HepG2 (cell line): ENCODE measurements at regions not wholly inside any gene's neighbourhood (a gene's known extent, or its start where the extent isn't known, plus 50 kb on each side); places are given as distances from the start of the nearest gene placed in this dataset.

Experiments
- ATAC-seq: fragments of 200-7000 bp; cut with Tn5 transposase; 3 replicates; pipeline ENCODE4 v1.9.1; 2020; ENCODE audit warnings: mild to moderate bottlenecking, moderate library complexity
- BruUV-seq: library from RNA; stranded (reverse); fragments of 400-500 nt; replicated peaks from 2 replicates; lab custom pipeline; 2021; lab: Mats Ljungman, UMichigan
- CTCF ChIA-PET: fragments of 300-600 bp; formaldehyde crosslinking; extraction: SDS; loops from one replicate; lab custom pipeline; 2021; ENCODE audit warnings: low total read pairs, inconsistent platforms, low intra/inter-chr PET ratio; lab: Yijun Ruan, JAX
- POLR2A ChIA-PET: fragments of 350-600 bp; sonication (Branson Sonifier 250); formaldehyde crosslinking; loops from one replicate; lab custom pipeline; 2020; ENCODE audit warnings: antibody characterized with exemption, inconsistent platforms; lab: Yijun Ruan, JAX
- DNase-seq: peaks from one replicate; pipeline ENCODE4 v3.0.0-alpha.2; 2015; ENCODE audit warnings: low spot score
- FAIRE-seq: peaks from 3 replicates; lab custom pipeline; 2011; peaks lifted over from hg19 to GRCh38; lab: Jason Lieb, UNC
- H2AFZ ChIP-seq: one replicate; pipeline ENCODE4 v1.6.1; 2011; ENCODE audit warnings: low read length, inconsistent platforms
- H3K27ac ChIP-seq: fragments of 300-600 bp; 3 replicates; pipeline ENCODE4 v1.8.0; 2011; ENCODE audit warnings: mixed run types, mild to moderate bottlenecking, mixed read lengths, low read length, inconsistent platforms; ENCODE audit not compliant: insufficient read depth; ENCODE audit errors: extremely low read length
- H3K27me3 ChIP-seq, 2 experiments: fragments of 200-600 bp in 1 of 2; 2 replicates in 1 of 2; 3 replicates in 1 of 2; pipeline versions ENCODE4 v1.6.0 to v1.8.0; 2011; ENCODE audit warnings: low read length in 2 of 2, mild to moderate bottlenecking in 2 of 2, moderate library complexity in 2 of 2, inconsistent platforms in 1 of 2; ENCODE audit not compliant: insufficient read depth in 2 of 2, control insufficient read depth in 1 of 2
- H3K36me3 ChIP-seq, 2 experiments: fragments of 200-600 bp in 1 of 2; replicated peaks in 1 of 2; 2 replicates in 1 of 2; 3 replicates in 1 of 2; pipeline versions ENCODE4 v1.5.1 to v1.8.0; 2011; ENCODE audit warnings: low read length in 2 of 2, inconsistent platforms in 1 of 2; ENCODE audit not compliant: insufficient read depth in 2 of 2, control insufficient read depth in 1 of 2
- H3K4me1 ChIP-seq: 2 replicates; pipeline ENCODE4 v1.5.1; 2012; ENCODE audit warnings: low read length, inconsistent platforms; ENCODE audit not compliant: insufficient read depth
- H3K4me2 ChIP-seq: 2 replicates; pipeline ENCODE4 v1.6.0; 2011; ENCODE audit warnings: low read depth, low read length, inconsistent platforms
- H3K4me3 ChIP-seq, 3 experiments: fragments of 200-600 bp in 1 of 3; sonication (generic), shearing (Covaris generic) in 1 of 3; replicated peaks in 1 of 3; 2 replicates each; pipeline ENCODE4 v1.5.1; 2011 to 2016; ENCODE audit warnings: low read length in 3 of 3, inconsistent platforms in 2 of 3, low read depth in 2 of 3, mild to moderate bottlenecking in 2 of 3, control low read depth in 1 of 3, mixed read lengths in 1 of 3; ENCODE audit not compliant: insufficient read depth in 1 of 3
- H3K79me2 ChIP-seq: one replicate; pipeline ENCODE4 v1.6.1; 2011; ENCODE audit warnings: low read length, inconsistent platforms; ENCODE audit not compliant: insufficient read depth
- H3K9ac ChIP-seq: 2 replicates; pipeline ENCODE4 v1.6.0; 2011; ENCODE audit warnings: mild to moderate bottlenecking, low read depth, low read length, inconsistent platforms; ENCODE audit not compliant: insufficient read depth
- H3K9me3 ChIP-seq: 2 replicates; pipeline ENCODE4 v1.5.1; 2012; ENCODE audit warnings: mild to moderate bottlenecking, low read length
- H4K20me1 ChIP-seq: 2 replicates; pipeline ENCODE4 v1.6.0; 2011; ENCODE audit warnings: inconsistent platforms, mild to moderate bottlenecking, low read length, moderate library complexity; ENCODE audit not compliant: insufficient read depth
- ATRX ChIP-seq: sonication (generic); formaldehyde crosslinking; IDR thresholded peaks from 2 replicates; pipeline ENCODE4 v1.4.0; 2020; ENCODE audit warnings: missing genetic modification reagents, borderline replicate concordance
- BRF2 ChIP-seq: sonication (generic); formaldehyde crosslinking; IDR thresholded peaks from 2 replicates; pipeline ENCODE4 v1.8.1; 2022; ENCODE audit warnings: mild to moderate bottlenecking, missing genetic modification reagents
- CC2D1A ChIP-seq: sonication (generic); formaldehyde crosslinking; IDR thresholded peaks from 2 replicates; pipeline ENCODE4 v1.8.1; 2023; ENCODE audit warnings: mild to moderate bottlenecking, missing genetic modification reagents
- FOXA3 ChIP-seq: IDR thresholded peaks from 2 replicates; pipeline ENCODE4 v1.6.1; 2016; ENCODE audit warnings: missing genetic modification reagents, missing compliant biosample characterization
- HNRNPLL ChIP-seq: fragments of 200-400 bp; formaldehyde crosslinking; IDR thresholded peaks from 2 replicates; pipeline ENCODE4 v1.6.1; 2017; ENCODE audit warnings: mild to moderate bottlenecking, low read depth, low read length; ENCODE audit not compliant: poor library complexity, severe bottlenecking
- HOXA9 ChIP-seq: sonication (generic); formaldehyde crosslinking; IDR thresholded peaks from 2 replicates; pipeline ENCODE4 v1.8.1; 2022; ENCODE audit warnings: missing genetic modification reagents, mild to moderate bottlenecking, moderate library complexity, borderline replicate concordance
- MEIS1 ChIP-seq: sonication (generic); formaldehyde crosslinking; IDR thresholded peaks from 2 replicates; pipeline ENCODE4 v1.9.0; 2021; ENCODE audit warnings: mild to moderate bottlenecking, missing genetic modification reagents, moderate library complexity, borderline replicate concordance
- NKX3-1 ChIP-seq: sonication (generic); formaldehyde crosslinking; IDR thresholded peaks from 2 replicates; pipeline ENCODE4 v1.5.0; 2020; ENCODE audit warnings: missing genetic modification reagents
- PAXIP1 ChIP-seq: sonication (generic); formaldehyde crosslinking; conservative IDR thresholded peaks from 2 replicates; pipeline ENCODE4 v1.4.0; 2020; ENCODE audit warnings: mild to moderate bottlenecking, missing genetic modification reagents, moderate library complexity
- ZBTB20 ChIP-seq: sonication (generic); formaldehyde crosslinking; IDR thresholded peaks from 2 replicates; pipeline ENCODE4 v1.8.1; 2023; ENCODE audit warnings: missing genetic modification reagents, low read depth, mild to moderate bottlenecking, borderline replicate concordance
- ZBTB3 ChIP-seq: sonication (generic); formaldehyde crosslinking; IDR thresholded peaks from 2 replicates; pipeline ENCODE4 v1.4.0; 2020; ENCODE audit warnings: low read depth, mild to moderate bottlenecking, moderate library complexity, missing genetic modification reagents, borderline replicate concordance
- ZFP41 ChIP-seq: sonication (generic); formaldehyde crosslinking; IDR thresholded peaks from 2 replicates; pipeline ENCODE4 v1.4.0; 2020; ENCODE audit warnings: mild to moderate bottlenecking, missing genetic modification reagents, borderline replicate concordance
- ZNF207 ChIP-seq: fragments of 450-650 bp; IDR thresholded peaks from 2 replicates; pipeline ENCODE4 v1.6.1; 2016; ENCODE audit warnings: antibody characterized with exemption, borderline replicate concordance
- ZNF235 ChIP-seq: sonication (generic); formaldehyde crosslinking; IDR thresholded peaks from 2 replicates; pipeline ENCODE4 v1.8.1; 2023; ENCODE audit warnings: mild to moderate bottlenecking, missing genetic modification reagents, borderline replicate concordance
- ZNF609 ChIP-seq: sonication (generic); formaldehyde crosslinking; IDR thresholded peaks from 2 replicates; pipeline ENCODE4 v1.4.0; 2020; ENCODE audit warnings: mild to moderate bottlenecking, missing genetic modification reagents, borderline replicate concordance
- WGBS: methylation state at CpG from one replicate; pipeline ENCODE4 v1.1.6; 2017; ENCODE audit warnings: low lambda C conversion rate; 5-methylcytosine and 5-hydroxymethylcytosine counted together
- in situ Hi-C: cut with HindIII; loops from 2 replicates; pipeline ENCODE4 v1.10.0; 2017; ENCODE audit warnings: low pct_unique_long_range_greater_than_20kb; ENCODE audit not compliant: extremely low pct_ligation_motif_present
- intact Hi-C: fragments of 100-400 bp; cut with micrococcal nuclease; formaldehyde crosslinking; loops from one replicate; pipeline ENCODE4 v1.10.0; 2022; ENCODE audit not compliant: unreplicated experiment

- TF ChIP-seq ZBTB3 = no peak
- TF ChIP-seq ATRX (CRISPR knock-in tag) = no peak
These were observed 136.7 kb upstream of the ARG1 start (continued) for GRCh38 chr6:131436358-131436757.

- Histone ChIP-seq H3K36me3 (no peaks in the 10 kb centered on the region), H3K9ac (no peak overlapping the region), H3K4me1 (no peaks in the 10 kb centered on the region), H4K20me1 (no peaks in the 10 kb centered on the region), H2AFZ (no peak overlapping the region), H3K4me3 (no peak overlapping the region), H3K79me2 (no peaks in the 10 kb centered on the region), H3K4me2 (no peak overlapping the region), H3K9me3 (no peaks in the 10 kb centered on the region), H3K27me3 (0 out of 5 replicates have a peak, but pooled peaks cover 0 to 5% of the 10 kb centered on the region in 2 experiments), H3K27ac (no peak overlapping the region)
- ChIA-PET POLR2A (no interaction called here), CTCF (no interaction called here)
- no TSS peak for BruUV-seq
- in situ Hi-C loops (no loop called here), intact Hi-C loops (no loop called here)
- FAIRE-seq (no peak), DNase-seq (no peak), ATAC-seq (no peak)
- 26% methylated on average over 3 of the region's 3 CpGs for WGBS
- TF ChIP-seq HNRNPLL (no peak), ZNF207 (no peak), ZFP41 (CRISPR knock-in tag) (no peak), ZNF235 (CRISPR knock-in tag) (no peak), NKX3-1 (CRISPR knock-in tag) (no peak), CC2D1A (no peak), HOXA9 (no peak), BRF2 (CRISPR knock-in tag) (no peak), FOXA3 (CRISPR knock-in tag) (no peak), PAXIP1 (CRISPR knock-in tag) (no peak), MEIS1 (CRISPR knock-in tag) (no peak), ZNF609 (CRISPR knock-in tag) (no peak), ZBTB20 (CRISPR knock-in tag) (no peak)
These were observed 130.0 kb upstream of the ARG1 start for GRCh38 chr6:131443014-131443413.
